ENCODE measurements at regions not wholly inside any gene's neighbourhood (a gene's known extent, or its start where the extent isn't known, plus 50 kb on each side); places are given as distances from the start of the nearest gene placed in this dataset.

- DNase-seq: no peak
Measured at GRCh38 chr10:83357627-83358026, 781.7 kb upstream of the GHITM start.

GRCh38 chr10:83367036-83367435 lies 772.3 kb upstream of the GHITM start:
- DNase-seq: no peak

- DNase-seq: peak in 2 of 3 donors; percentile 5 to 32
Measured at GRCh38 chr10:83371696-83372490, 767.4 kb upstream of the GHITM start.

GRCh38 chr10:83372646-83373045 lies 766.7 kb upstream of the GHITM start:
- peak in 1 of 3 donors; percentile 33 for DNase-seq

GRCh38 chr10:83373671-83374070 lies 765.6 kb upstream of the GHITM start:
- DNase-seq: peak in 2 of 3 donors; percentile 2 to 19

GRCh38 chr10:83374741-83375140 lies 764.6 kb upstream of the GHITM start:
- no peak for DNase-seq

- DNase-seq: no peak
Measured at GRCh38 chr10:83375274-83375673, 764.0 kb upstream of the GHITM start.

- no peak for DNase-seq
Measured at GRCh38 chr10:83397806-83398205, 741.5 kb upstream of the GHITM start.

GRCh38 chr10:83410570-83410969 lies 728.7 kb upstream of the GHITM start:
- DNase-seq: no peak

GRCh38 chr10:83425306-83425705 lies 714.0 kb upstream of the GHITM start:
- no peak for DNase-seq

GRCh38 chr10:83427101-83427500 lies 712.2 kb upstream of the GHITM start:
- DNase-seq: no peak

GRCh38 chr10:83432261-83433045 lies 706.9 kb upstream of the GHITM start:
- DNase-seq: no peak

GRCh38 chr10:83433705-83434104 lies 705.6 kb upstream of the GHITM start:
- DNase-seq: no peak

GRCh38 chr10:83448013-83448412 lies 691.3 kb upstream of the GHITM start:
- no peak for DNase-seq

- no peak for DNase-seq
Measured at GRCh38 chr10:83458611-83459010, 680.7 kb upstream of the GHITM start.

GRCh38 chr10:83459124-83459523 lies 680.2 kb upstream of the GHITM start:
- no peak for DNase-seq

GRCh38 chr10:83469728-83470331 lies 669.5 kb upstream of the GHITM start:
- DNase-seq: no peak

- DNase-seq: no peak
Measured at GRCh38 chr10:83476211-83476610, 663.1 kb upstream of the GHITM start.

- DNase-seq: no peak
Measured at GRCh38 chr10:83489161-83489560, 650.1 kb upstream of the GHITM start.

GRCh38 chr10:83492004-83492403 lies 647.3 kb upstream of the GHITM start:
- DNase-seq: no peak

GRCh38 chr10:83512681-83513080 lies 626.6 kb upstream of the GHITM start:
- DNase-seq: no peak

- no peak for DNase-seq
Measured at GRCh38 chr10:83515001-83515400, 624.3 kb upstream of the GHITM start.

- DNase-seq: no peak
Measured at GRCh38 chr10:83516788-83517187, 622.5 kb upstream of the GHITM start.
